ENCODE measurements at regions not wholly inside any gene's neighbourhood (a gene's known extent, or its start where the extent isn't known, plus 50 kb on each side); places are given as distances from the start of the nearest gene placed in this dataset.
A peak's percentile ranks its signal among the peaks of the same experiment; 100 is the strongest.

- no peak for DNase-seq (ENCODE audit: low read depth)
Measured at GRCh38 chr5:110116539-110116938, 426.8 kb downstream of the MAN2A1 start.

GRCh38 chr5:110134963-110135935 is 445.5 kb downstream of the MAN2A1 start:
- DNase-seq (ENCODE audit: low read depth), result no peak

GRCh38 chr5:110150199-110150598 is 460.5 kb downstream of the MAN2A1 start:
- peak; percentile 62 for DNase-seq (ENCODE audit: low read depth)

- peak; percentile 62 for DNase-seq (ENCODE audit: low read depth)
Measured at GRCh38 chr5:110159202-110159601, 469.5 kb downstream of the MAN2A1 start.

GRCh38 chr5:110161162-110161561 is 471.4 kb downstream of the MAN2A1 start:
- no peak for DNase-seq (ENCODE audit: low read depth)

GRCh38 chr5:110165366-110165765 is 475.6 kb downstream of the MAN2A1 start:
- no peak for DNase-seq (ENCODE audit: low read depth)

- no peak for DNase-seq (ENCODE audit: low read depth)
Measured at GRCh38 chr5:110167384-110167783, 477.7 kb downstream of the MAN2A1 start.

GRCh38 chr5:110169461-110169860 is 479.7 kb downstream of the MAN2A1 start:
- no peak for DNase-seq (ENCODE audit: low read depth)

GRCh38 chr5:110177729-110178128 is 488.0 kb downstream of the MAN2A1 start:
- no peak for DNase-seq (ENCODE audit: low read depth)

GRCh38 chr5:110179321-110179720 is 489.6 kb downstream of the MAN2A1 start:
- DNase-seq (ENCODE audit: low read depth), result no peak

GRCh38 chr5:110194191-110194590 is 504.5 kb downstream of the MAN2A1 start:
- DNase-seq (ENCODE audit: low read depth), result no peak

GRCh38 chr5:110195288-110195687 is 505.6 kb downstream of the MAN2A1 start:
- DNase-seq (ENCODE audit: low read depth), result no peak

GRCh38 chr5:110201791-110202190 is 512.1 kb downstream of the MAN2A1 start:
- no peak for DNase-seq (ENCODE audit: low read depth)

- DNase-seq (ENCODE audit: low read depth), result no peak
Measured at GRCh38 chr5:110203661-110204060, 513.9 kb downstream of the MAN2A1 start.

- DNase-seq (ENCODE audit: low read depth), result no peak
Measured at GRCh38 chr5:110209401-110209800, 517.1 kb downstream of the TMEM232 start.

GRCh38 chr5:110218981-110219380 is 507.5 kb downstream of the TMEM232 start:
- DNase-seq (ENCODE audit: low read depth), result no peak

GRCh38 chr5:110219769-110220168 is 506.7 kb downstream of the TMEM232 start:
- no peak for DNase-seq (ENCODE audit: low read depth)

- no peak for DNase-seq (ENCODE audit: low read depth)
Measured at GRCh38 chr5:110221036-110221435, 505.4 kb downstream of the TMEM232 start.

GRCh38 chr5:110224050-110224449 is 502.4 kb downstream of the TMEM232 start:
- DNase-seq (ENCODE audit: low read depth), result no peak

GRCh38 chr5:110225949-110226348 is 500.5 kb downstream of the TMEM232 start:
- DNase-seq (ENCODE audit: low read depth), result no peak

GRCh38 chr5:110239786-110240185 is 486.7 kb downstream of the TMEM232 start:
- no peak for DNase-seq (ENCODE audit: low read depth)

- DNase-seq (ENCODE audit: low read depth), result no peak
Measured at GRCh38 chr5:110242950-110243349, 483.5 kb downstream of the TMEM232 start.

- no peak for DNase-seq (ENCODE audit: low read depth)
Measured at GRCh38 chr5:110248921-110249320, 477.6 kb downstream of the TMEM232 start.

- no peak for DNase-seq (ENCODE audit: low read depth)
Measured at GRCh38 chr5:110250355-110250754, 476.1 kb downstream of the TMEM232 start.

All from iris pigment epithelial cell (primary cell).